ENCODE measurements at regions not wholly inside any gene's neighbourhood (a gene's known extent, or its start where the extent isn't known, plus 50 kb on each side); places are given as distances from the start of the nearest gene placed in this dataset.

GRCh38 chr9:78958892-78959291 is 612.9 kb upstream of the TLE4 start:
- TF ChIP-seq GATA2 (IDR thresholded peaks at IDR 0.05; ENCODE audit: low read depth, low read length) (no peak), GATA3 (IDR thresholded peaks at IDR 0.05; ENCODE audit: low read depth, low read length) (no peak)

Measured in SH-SY5Y (cell line).